GM12874 (cell line): ENCODE measurements at regions not wholly inside any gene's neighbourhood (a gene's known extent, or its start where the extent isn't known, plus 50 kb on each side); places are given as distances from the start of the nearest gene placed in this dataset.

ENCODE experiments used
- TF ChIP-seq, protein P1 (sequence below): IDR thresholded peaks from 2 replicates; pipeline ENCODE4 v1.5.1; 2011; ENCODE audit warnings: low read depth, mild to moderate bottlenecking, control low read depth, low read length, moderate library complexity; ENCODE audit not compliant: insufficient read depth

DNA sequence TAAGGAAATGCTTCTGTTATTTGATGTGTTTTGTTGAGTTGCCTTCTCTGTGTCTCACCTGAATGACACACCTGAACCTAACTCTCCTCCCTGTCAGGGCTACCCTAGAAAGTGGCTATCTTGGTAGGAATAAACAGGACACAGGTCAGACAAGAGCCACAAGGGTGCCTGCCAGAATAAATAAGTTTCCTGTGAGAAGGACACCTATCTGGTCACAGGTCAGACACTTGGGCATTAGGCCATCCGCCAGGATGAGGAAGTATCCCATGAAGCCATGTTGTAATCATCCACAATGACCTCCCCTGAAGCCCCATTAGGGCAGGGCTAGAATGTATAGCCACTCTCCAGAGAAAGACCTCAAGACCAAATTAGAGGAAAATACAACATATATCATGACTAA, 318.8 kb downstream of the ZNF674 start:
- TF ChIP-seq, protein P1, sequence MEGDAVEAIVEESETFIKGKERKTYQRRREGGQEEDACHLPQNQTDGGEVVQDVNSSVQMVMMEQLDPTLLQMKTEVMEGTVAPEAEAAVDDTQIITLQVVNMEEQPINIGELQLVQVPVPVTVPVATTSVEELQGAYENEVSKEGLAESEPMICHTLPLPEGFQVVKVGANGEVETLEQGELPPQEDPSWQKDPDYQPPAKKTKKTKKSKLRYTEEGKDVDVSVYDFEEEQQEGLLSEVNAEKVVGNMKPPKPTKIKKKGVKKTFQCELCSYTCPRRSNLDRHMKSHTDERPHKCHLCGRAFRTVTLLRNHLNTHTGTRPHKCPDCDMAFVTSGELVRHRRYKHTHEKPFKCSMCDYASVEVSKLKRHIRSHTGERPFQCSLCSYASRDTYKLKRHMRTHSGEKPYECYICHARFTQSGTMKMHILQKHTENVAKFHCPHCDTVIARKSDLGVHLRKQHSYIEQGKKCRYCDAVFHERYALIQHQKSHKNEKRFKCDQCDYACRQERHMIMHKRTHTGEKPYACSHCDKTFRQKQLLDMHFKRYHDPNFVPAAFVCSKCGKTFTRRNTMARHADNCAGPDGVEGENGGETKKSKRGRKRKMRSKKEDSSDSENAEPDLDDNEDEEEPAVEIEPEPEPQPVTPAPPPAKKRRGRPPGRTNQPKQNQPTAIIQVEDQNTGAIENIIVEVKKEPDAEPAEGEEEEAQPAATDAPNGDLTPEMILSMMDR, result no peak

DNA sequence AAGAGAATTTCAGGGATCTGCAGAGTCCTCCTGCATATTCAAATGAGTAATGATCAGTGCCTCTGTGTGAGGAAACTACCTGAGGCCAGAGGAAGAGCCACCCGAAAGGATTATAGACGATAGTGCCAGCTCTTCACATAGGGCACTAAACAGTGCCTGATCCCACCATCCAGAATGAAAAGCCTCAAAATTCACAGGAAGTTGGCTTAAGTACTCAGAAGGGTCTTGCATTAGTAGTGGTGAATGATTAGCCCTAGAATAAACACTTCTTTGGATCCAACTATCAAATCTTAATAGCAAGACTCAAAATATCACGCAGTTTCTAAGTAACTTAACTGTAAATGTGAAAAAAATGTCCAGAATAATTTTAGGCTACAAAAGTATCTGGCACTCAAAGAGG, 324.4 kb downstream of the ZNF674 start:
- TF ChIP-seq, protein P1, result no peak

DNA sequence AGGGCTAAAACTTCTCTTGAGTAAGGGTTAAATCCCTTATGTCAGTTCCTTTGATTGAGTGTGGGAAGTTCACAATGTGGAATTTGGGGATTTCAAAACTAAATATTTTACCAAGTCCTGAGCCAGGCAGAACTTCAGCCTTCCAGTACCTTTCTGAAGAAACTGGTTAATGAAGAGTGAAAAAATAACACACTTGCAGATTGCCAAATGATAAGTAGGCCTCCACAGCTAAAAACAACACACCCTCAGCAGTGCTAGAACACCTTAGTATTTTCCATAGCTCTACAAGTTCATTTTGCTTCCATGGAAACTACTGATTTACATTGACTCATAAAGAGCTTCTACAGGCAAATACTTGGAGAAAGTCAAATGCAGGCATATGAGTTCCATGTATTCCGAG, 326.8 kb downstream of the ZNF674 start:
- TF ChIP-seq, protein P1, result no peak

DNA sequence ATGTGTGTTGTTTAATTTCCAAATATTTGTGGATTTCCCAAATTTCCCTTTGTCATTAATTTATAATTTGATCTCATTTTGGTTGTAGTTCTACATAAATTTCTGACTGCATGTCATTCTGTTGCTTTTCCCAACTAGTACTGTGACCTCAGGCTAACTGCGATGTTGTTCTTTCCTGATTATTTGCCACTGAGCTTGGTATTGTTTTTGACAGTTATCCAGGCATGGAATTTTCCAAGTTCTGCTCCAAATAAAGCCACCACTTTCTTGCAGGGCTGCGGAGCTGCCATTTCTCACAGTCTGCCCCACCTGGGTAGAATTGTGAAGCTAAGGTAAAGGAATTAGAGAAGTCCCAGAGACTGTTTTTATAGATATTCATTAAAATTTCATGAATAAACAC, 328.8 kb downstream of the ZNF674 start:
- TF ChIP-seq, protein P1, result no peak

DNA sequence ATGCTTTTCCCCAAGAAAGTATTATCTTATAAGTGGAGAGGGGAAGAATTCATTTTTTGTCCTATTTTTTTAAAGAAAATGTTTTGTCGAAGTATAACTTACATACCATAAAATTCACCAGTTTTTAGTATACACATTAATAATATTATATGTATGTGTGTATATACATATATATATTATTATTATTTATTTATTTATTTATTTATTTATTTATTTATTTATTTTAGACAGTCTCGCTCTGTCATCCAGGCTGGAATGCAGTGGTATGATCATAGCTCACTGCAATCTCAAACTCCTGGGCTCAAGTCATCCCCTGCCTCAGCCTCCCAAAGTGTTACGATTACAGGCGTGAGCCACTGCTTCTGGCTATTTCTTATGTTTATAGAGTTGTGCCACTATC, 334.1 kb downstream of the ZNF674 start:
- TF ChIP-seq, protein P1, result no peak

DNA sequence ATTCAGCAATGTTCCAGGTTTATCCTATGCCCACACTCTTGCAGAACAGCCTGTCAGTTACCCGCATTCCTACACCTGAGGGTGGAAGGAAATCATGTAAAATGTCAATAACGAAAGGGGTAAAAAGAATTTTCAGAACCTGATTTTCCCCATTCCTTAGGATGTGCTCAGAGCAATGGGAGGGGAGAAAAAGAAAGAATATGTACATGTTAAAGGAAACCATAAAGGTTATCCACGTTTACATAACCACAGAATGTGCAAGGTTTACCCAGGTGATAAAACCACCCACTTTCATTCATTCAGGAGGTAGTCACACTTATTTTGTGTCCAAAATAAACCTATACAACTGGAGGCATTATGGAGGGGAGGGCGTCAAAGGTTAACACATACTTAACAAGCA, 335.5 kb downstream of the ZNF674 start:
- TF ChIP-seq, protein P1, result no peak

DNA sequence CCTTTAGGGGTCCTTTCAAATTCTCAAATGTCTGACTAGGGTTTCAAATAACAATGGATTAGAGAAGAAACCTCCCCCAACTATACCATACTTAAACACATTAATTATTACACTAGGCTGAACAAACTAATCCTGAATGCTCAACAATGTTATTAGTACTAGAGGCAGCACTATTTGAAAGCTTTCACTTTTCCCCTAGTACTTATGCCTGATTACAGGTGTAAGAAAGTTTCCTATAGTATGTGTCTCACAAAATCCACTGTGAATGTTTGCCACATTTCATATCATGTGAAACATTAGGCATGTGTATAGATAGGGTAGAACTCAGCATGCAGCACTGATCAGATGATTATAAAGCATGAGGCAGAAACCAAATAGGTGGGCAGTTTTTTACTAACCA, 336.2 kb downstream of the ZNF674 start:
- TF ChIP-seq, protein P1, result no peak
